SK-N-SH (cell line): ENCODE measurements at regions not wholly inside any gene's neighbourhood (a gene's known extent, or its start where the extent isn't known, plus 50 kb on each side); places are given as distances from the start of the nearest gene placed in this dataset.
A peak's percentile ranks its signal among the peaks of the same experiment; 100 is the strongest.

Experiments used
- CTCF ChIP-seq: fragments of 200-600 bp; sonication (generic); IDR thresholded peaks from 2 replicates; pipeline ENCODE4 v1.6.1; 2017; ENCODE audit warnings: antibody characterized with exemption, mild to moderate bottlenecking, moderate library complexity
- ELF1 ChIP-seq: IDR thresholded peaks from 2 replicates; pipeline ENCODE4 v1.4.0; 2012
- EP300 ChIP-seq, 2 experiments: IDR thresholded peaks; 2 replicates each; pipeline versions ENCODE4 v1.4.0 to v1.6.1; 2012; ENCODE audit warnings: borderline replicate concordance in 1 of 2, low read depth in 1 of 2, low read length in 1 of 2
- FOSL2 ChIP-seq: IDR thresholded peaks from 2 replicates; pipeline ENCODE4 v1.4.0; 2012; ENCODE audit warnings: low read depth, mild to moderate bottlenecking, moderate library complexity, borderline replicate concordance
- FOXM1 ChIP-seq: IDR thresholded peaks from 2 replicates; pipeline ENCODE4 v1.4.0; 2012; ENCODE audit warnings: low read depth, mild to moderate bottlenecking
- GATA2 ChIP-seq: sonication (generic); formaldehyde crosslinking; IDR thresholded peaks from 2 replicates; pipeline ENCODE4 v1.5.0; 2020; ENCODE audit warnings: mild to moderate bottlenecking, missing genetic modification reagents
- IRF3 ChIP-seq: fragments of 150-350 bp; IDR thresholded peaks from 2 replicates; pipeline ENCODE4 v1.6.1; 2016; ENCODE audit warnings: mild to moderate bottlenecking, low read depth, low read length
- MEF2A ChIP-seq: IDR thresholded peaks from 2 replicates; pipeline ENCODE4 v1.4.0; 2012; ENCODE audit warnings: low read depth, borderline replicate concordance
- PBX3 ChIP-seq: IDR thresholded peaks from 2 replicates; pipeline ENCODE4; 2012
- POLR2AphosphoS5 ChIP-seq: IDR thresholded peaks from 2 replicates; pipeline ENCODE4 v1.6.1; 2012; ENCODE audit warnings: low read depth, low read length
- RAD21 ChIP-seq: IDR thresholded peaks from 2 replicates; pipeline ENCODE4 v1.6.1; 2012; ENCODE audit warnings: mild to moderate bottlenecking, low read length
- RCOR1 ChIP-seq: fragments of 150-350 bp; IDR thresholded peaks from 2 replicates; pipeline ENCODE4 v1.6.1; 2017; ENCODE audit warnings: antibody characterized with exemption, low read length
- RXRA ChIP-seq: IDR thresholded peaks from 2 replicates; pipeline ENCODE4 v1.4.0; 2012; ENCODE audit warnings: low read depth, mild to moderate bottlenecking, borderline replicate concordance
- TCF12 ChIP-seq: IDR thresholded peaks from 2 replicates; pipeline ENCODE4 v1.4.0; 2012
- USF1 ChIP-seq: IDR thresholded peaks from 2 replicates; pipeline ENCODE4 v1.4.0; 2012; ENCODE audit warnings: low read depth, borderline replicate concordance
- USF2 ChIP-seq: fragments of 150-350 bp; IDR thresholded peaks from 2 replicates; pipeline ENCODE4 v1.6.1; 2017; ENCODE audit warnings: antibody characterized with exemption, low read length, low read depth, borderline replicate concordance
- YY1 ChIP-seq: IDR thresholded peaks from 2 replicates; pipeline ENCODE4 v1.4.0; 2012; ENCODE audit warnings: low read depth, mild to moderate bottlenecking

- TF ChIP-seq CTCF: no peak
- TF ChIP-seq USF1: no peak
- TF ChIP-seq RXRA: no peak
- no peak for TF ChIP-seq FOXM1
- 0 out of 2 replicates have a peak, but pooled peaks have one; percentile 11 for TF ChIP-seq POLR2AphosphoS5
- no peak for TF ChIP-seq YY1
- no peak for TF ChIP-seq USF2
- no peak for TF ChIP-seq ELF1
- no peak for TF ChIP-seq FOSL2
- TF ChIP-seq GATA2: peak; percentile 93
- TF ChIP-seq TCF12: peak; percentile 50
- TF ChIP-seq MEF2A: no peak
- no peak for TF ChIP-seq IRF3
- TF ChIP-seq PBX3: no peak
- peak in 1 of 2 experiments; percentile 99; a peak in 2 of 4 replicates for TF ChIP-seq EP300 (IDR thresholded peaks at IDR 0.05; ENCODE audit: borderline replicate concordance in 1 of 2, low read depth in 1 of 2, low read length in 1 of 2)
- TF ChIP-seq RCOR1: peak; percentile 85
- TF ChIP-seq RAD21: peak; percentile 50
Measured at GRCh38 chr5:5615569-5615968, 193.1 kb downstream of the ICE1 start (continued).
